GM12878 (cell line): ENCODE measurements at regions not wholly inside any gene's neighbourhood (a gene's known extent, or its start where the extent isn't known, plus 50 kb on each side); places are given as distances from the start of the nearest gene placed in this dataset.

ENCODE experiments used
- ATAC-seq: fragments of 200-7000 bp; cut with Tn5 transposase; 3 replicates; pipeline ENCODE4 v1.9.1; 2020; ENCODE audit warnings: mild to moderate bottlenecking, moderate library complexity
- BruUV-seq: library from RNA; stranded (reverse); fragments of 400-500 nt; replicated peaks from 2 replicates; lab custom pipeline; 2021; lab: Mats Ljungman, UMichigan
- CTCF ChIA-PET: fragments of 300-600 bp; sonication (Branson Sonifier 250); formaldehyde crosslinking; extraction: SDS; loops from one replicate; lab custom pipeline; 2021; ENCODE audit warnings: inconsistent platforms; lab: Yijun Ruan, JAX
- POLR2A ChIA-PET: fragments of 350-600 bp; formaldehyde crosslinking; extraction: SDS; loops from one replicate; lab custom pipeline; 2021; ENCODE audit warnings: inconsistent platforms; lab: Charles Lee
- RAD21 ChIA-PET: fragments of 300-600 bp; sonication (Branson Sonifier 250); formaldehyde crosslinking; loops from one replicate; lab custom pipeline; 2023; ENCODE audit warnings: antibody characterized with exemption; ENCODE audit not compliant: unreplicated experiment; lab: Charles Lee
- SMC1A ChIA-PET: fragments of 300-600 bp; sonication (Branson Sonifier 250); formaldehyde crosslinking; loops from one replicate; lab custom pipeline; 2023; ENCODE audit not compliant: unreplicated experiment, uncharacterized antibody; lab: Charles Lee
- DNase-seq: peaks from one replicate; pipeline ENCODE4 v3.0.0-alpha.2; 2011; ENCODE audit warnings: low read depth, low spot score
- FAIRE-seq: peaks from 3 replicates; lab custom pipeline; 2011; peaks lifted over from hg19 to GRCh38; lab: Jason Lieb, UNC
- H2AFZ ChIP-seq: 2 replicates; pipeline ENCODE4 v1.6.0; 2011; ENCODE audit warnings: low read depth, low read length, control low read depth; ENCODE audit not compliant: control insufficient read depth
- H3K27ac ChIP-seq: 2 replicates; pipeline ENCODE4 v1.5.1; 2011; ENCODE audit warnings: control low read depth; ENCODE audit not compliant: control insufficient read depth, insufficient read depth
- H3K27me3 ChIP-seq, 2 experiments: replicated peaks in 1 of 2; 2 replicates each; pipeline versions ENCODE4 v1.6.0 to v1.6.1; 2011; ENCODE audit warnings: low read length in 1 of 2; ENCODE audit not compliant: control insufficient read depth in 2 of 2, insufficient read depth in 2 of 2
- H3K36me3 ChIP-seq, 2 experiments: 2 replicates each; pipeline ENCODE4 v1.5.1; 2011; ENCODE audit warnings: low read length in 1 of 2; ENCODE audit not compliant: control insufficient read depth in 2 of 2, insufficient read depth in 2 of 2
- H3K4me1 ChIP-seq: 2 replicates; pipeline ENCODE4 v1.6.1; 2011; ENCODE audit warnings: mild to moderate bottlenecking, low read length, moderate library complexity, mixed read lengths; ENCODE audit not compliant: control insufficient read depth, insufficient read depth
- H3K4me2 ChIP-seq: 2 replicates; pipeline ENCODE4 v1.6.0; 2011; ENCODE audit warnings: control low read depth; ENCODE audit not compliant: control insufficient read depth, insufficient read depth
- H3K4me3 ChIP-seq: fragments of 200-600 bp; sonication (generic); 2 replicates; pipeline ENCODE4 v1.5.1; 2016
- H3K79me2 ChIP-seq: 2 replicates; pipeline ENCODE4 v1.6.0; 2011; ENCODE audit warnings: low read length; ENCODE audit not compliant: control insufficient read depth, insufficient read depth
- H3K9ac ChIP-seq: 2 replicates; pipeline ENCODE4 v1.8.0; 2011; ENCODE audit warnings: low read length, control low read depth, mixed read lengths; ENCODE audit not compliant: control insufficient read depth, insufficient read depth
- H3K9me3 ChIP-seq: replicated peaks from 3 replicates; pipeline ENCODE4 v1.5.1; 2011; ENCODE audit warnings: mild to moderate bottlenecking, low read length; ENCODE audit not compliant: control insufficient read depth, insufficient read depth
- H4K20me1 ChIP-seq: 2 replicates; pipeline ENCODE4 v1.6.0; 2011; ENCODE audit not compliant: control insufficient read depth, insufficient read depth
- BHLHE40 ChIP-seq, 2 experiments: fragments of 450-650 bp in 1 of 2; IDR thresholded peaks; 2 replicates each; pipeline ENCODE4 v1.6.1; 2011 to 2017; ENCODE audit warnings: low read depth in 2 of 2, borderline replicate concordance in 1 of 2, improper control_type of control experiment in 1 of 2, low read length in 1 of 2, mild to moderate bottlenecking in 1 of 2
- IRF3 ChIP-seq: fragments of 450-650 bp; IDR thresholded peaks from 2 replicates; pipeline ENCODE4 v1.6.1; 2014; ENCODE audit warnings: mild to moderate bottlenecking
- IRF4 ChIP-seq: IDR thresholded peaks from 2 replicates; pipeline ENCODE4 v1.6.1; 2011; ENCODE audit warnings: low read depth, low read length
- NR2C2 ChIP-seq: IDR thresholded peaks from 2 replicates; pipeline ENCODE4 v1.6.1; 2011; ENCODE audit warnings: borderline replicate concordance, low read depth; ENCODE audit not compliant: control insufficient read depth, insufficient read length
- RBBP5 ChIP-seq: fragments of 200-600 bp; sonication (generic); conservative IDR thresholded peaks from 2 replicates; pipeline ENCODE4 v1.6.1; 2016
- REST ChIP-seq: IDR thresholded peaks from 2 replicates; pipeline ENCODE4 v1.6.1; 2012; ENCODE audit warnings: mild to moderate bottlenecking, low read depth, low read length
- WGBS: methylation state at CpG from one replicate; pipeline ENCODE4 v1.1.6; 2016; ENCODE audit warnings: low lambda C conversion rate; ENCODE audit not compliant: insufficient replicate concordance, insufficient coverage; ENCODE audit errors: missing lambda C conversion rate; 5-methylcytosine and 5-hydroxymethylcytosine counted together
- in situ Hi-C: fragments of 300-500 bp; cut with MboI; formaldehyde crosslinking; loops from 9 replicates; pipeline ENCODE4 v1.14.3; 2018; ENCODE audit warnings: mixed read lengths
- intact Hi-C: fragments of 100-400 bp; cut with micrococcal nuclease; formaldehyde crosslinking; loops from one replicate; pipeline ENCODE4 v1.14.2; 2022; ENCODE audit not compliant: unreplicated experiment

GRCh38 chr6:4584801-4585200 is 191.4 kb upstream of the CDYL start:
- H3K9me3 ChIP-seq: no peaks in the 10 kb centered on the region
- H3K27me3 ChIP-seq: no peaks in the 10 kb centered on the region; a peak in 1 of 4 replicates
- ChIA-PET SMC1A (no interaction called here), RAD21 (no interaction called here), CTCF (no interaction called here), POLR2A (no interaction called here)
- BruUV-seq: no TSS peak
- intact Hi-C loops: no loop called here
- H3K4me3 ChIP-seq: no peak overlapping the region
- H3K4me1 ChIP-seq: no peaks in the 10 kb centered on the region
- H3K9ac ChIP-seq: no peak overlapping the region
- TF ChIP-seq BHLHE40 (IDR thresholded peaks at IDR 0.05; ENCODE audit: borderline replicate concordance in 1 of 2, low read depth in 2 of 2, low read length in 1 of 2) (no peak), IRF3 (no peak)
- no peaks in the 10 kb centered on the region for H3K79me2 ChIP-seq
- FAIRE-seq: no peak
- no peak overlapping the region for H3K4me2 ChIP-seq
- WGBS: 23% methylated on average over 5 of the region's 5 CpGs
- in situ Hi-C loops: no loop called here
- DNase-seq: no peak
- no peak overlapping the region for H3K27ac ChIP-seq
- ATAC-seq: no peak
- no peaks in the 10 kb centered on the region for H4K20me1 ChIP-seq
- H2AFZ ChIP-seq: no peak overlapping the region
- no peaks in the 10 kb centered on the region for H3K36me3 ChIP-seq

- H3K27ac ChIP-seq: no peak overlapping the region
- FAIRE-seq (no peak), ATAC-seq (no peak), DNase-seq (no peak)
- H3K9ac ChIP-seq: no peak overlapping the region
- no peak overlapping the region for H2AFZ ChIP-seq
- H3K79me2 ChIP-seq: no peaks in the 10 kb centered on the region
- RAD21 ChIA-PET: no interaction called here
- BruUV-seq: no TSS peak
- SMC1A ChIA-PET: no interaction called here
- CTCF ChIA-PET: no interaction called here
- H3K36me3 ChIP-seq: no peaks in the 10 kb centered on the region
- no peak overlapping the region for H3K4me3 ChIP-seq
- no peak overlapping the region for H3K4me2 ChIP-seq
- in situ Hi-C loops: no loop called here
- no peaks in the 10 kb centered on the region; a peak in 1 of 4 replicates for H3K27me3 ChIP-seq
- POLR2A ChIA-PET: no interaction called here
- WGBS: 25% methylated on average over 8 of the region's 8 CpGs
- H4K20me1 ChIP-seq: no peaks in the 10 kb centered on the region
- no peaks in the 10 kb centered on the region for H3K9me3 ChIP-seq
- no peaks in the 10 kb centered on the region for H3K4me1 ChIP-seq
- intact Hi-C loops: no loop called here
- TF ChIP-seq NR2C2: no peak
- TF ChIP-seq RBBP5: no peak
- no peak for TF ChIP-seq IRF4
- TF ChIP-seq REST: no peak
Observed at GRCh38 chr6:4582506-4583417, 193.4 kb upstream of the CDYL start.
